HG03064 (cell line): ENCODE measurements at regions not wholly inside any gene's neighbourhood (a gene's known extent, or its start where the extent isn't known, plus 50 kb on each side); places are given as distances from the start of the nearest gene placed in this dataset.

Experiments used
- ATAC-seq: cut with Tn5 transposase; IDR thresholded peaks from one replicate; pipeline ENCODE4 v1.9.1; 2021; ENCODE audit warnings: low read depth; ENCODE audit not compliant: unreplicated experiment

- no peak for ATAC-seq
These were observed 235.1 kb upstream of the SPOCK3 start for GRCh38 chr4:167469436-167469835.

- ATAC-seq = no peak
These were observed 241.7 kb upstream of the SPOCK3 start for GRCh38 chr4:167475951-167476350.

GRCh38 chr4:167492007-167492406 lies 257.7 kb upstream of the SPOCK3 start:
- ATAC-seq = no peak

GRCh38 chr4:167509551-167509950 lies 275.3 kb upstream of the SPOCK3 start:
- ATAC-seq = no peak

- no peak for ATAC-seq
These were observed 289.8 kb upstream of the SPOCK3 start for GRCh38 chr4:167524091-167524490.

- ATAC-seq = no peak
These were observed 303.5 kb upstream of the SPOCK3 start for GRCh38 chr4:167537761-167538160.

GRCh38 chr4:167541286-167541685 lies 307.0 kb upstream of the SPOCK3 start:
- no peak for ATAC-seq

- ATAC-seq = no peak
These were observed 310.1 kb upstream of the SPOCK3 start for GRCh38 chr4:167544391-167544790.

GRCh38 chr4:167550021-167550420 lies 315.7 kb upstream of the SPOCK3 start:
- no peak for ATAC-seq

GRCh38 chr4:167555338-167556022 lies 321.2 kb upstream of the SPOCK3 start:
- ATAC-seq = peak; percentile 77

- ATAC-seq = no peak
These were observed 344.6 kb upstream of the SPOCK3 start for GRCh38 chr4:167578906-167579305.

- no peak for ATAC-seq
These were observed 347.2 kb upstream of the SPOCK3 start for GRCh38 chr4:167581449-167581965.

- no peak for ATAC-seq
These were observed 353.1 kb upstream of the SPOCK3 start for GRCh38 chr4:167587361-167587760.

- no peak for ATAC-seq
These were observed 361.6 kb upstream of the SPOCK3 start for GRCh38 chr4:167595898-167596297.

GRCh38 chr4:167602157-167602556 lies 367.9 kb upstream of the SPOCK3 start:
- no peak for ATAC-seq

GRCh38 chr4:167606551-167606950 lies 372.3 kb upstream of the SPOCK3 start:
- no peak for ATAC-seq

- no peak for ATAC-seq
These were observed 379.1 kb upstream of the SPOCK3 start for GRCh38 chr4:167613381-167613780.

GRCh38 chr4:167614866-167615265 lies 380.6 kb upstream of the SPOCK3 start:
- no peak for ATAC-seq

GRCh38 chr4:167616476-167616875 lies 382.2 kb upstream of the SPOCK3 start:
- no peak for ATAC-seq

- peak; percentile 90 for ATAC-seq
These were observed 388.4 kb upstream of the SPOCK3 start for GRCh38 chr4:167622481-167623240.

- ATAC-seq = no peak
These were observed 388.9 kb upstream of the SPOCK3 start for GRCh38 chr4:167623241-167623572.

- ATAC-seq = no peak
These were observed 395.0 kb upstream of the SPOCK3 start for GRCh38 chr4:167629272-167629671.
